HCT116 (cell line): ENCODE measurements at regions not wholly inside any gene's neighbourhood (a gene's known extent, or its start where the extent isn't known, plus 50 kb on each side); places are given as distances from the start of the nearest gene placed in this dataset.

ENCODE experiments used
- ATAC-seq: fragments of 200-7000 bp; cut with Tn5 transposase; 2 replicates; pipeline ENCODE4 v1.9.1; 2020; ENCODE audit warnings: mild to moderate bottlenecking, moderate library complexity
- BruUV-seq: library from RNA; stranded (reverse); fragments of 400-500 nt; replicated peaks from 2 replicates; lab custom pipeline; 2021; lab: Mats Ljungman, UMichigan
- CTCF ChIA-PET: fragments of 300-600 bp; sonication (Branson Sonifier 250); formaldehyde crosslinking; loops from one replicate; lab custom pipeline; 2021; ENCODE audit warnings: antibody characterized with exemption; lab: Charles Lee
- POLR2A ChIA-PET: fragments of 300-600, 350-600 bp; sonication (Branson Sonifier 250); formaldehyde crosslinking; loops from one replicate; lab custom pipeline; 2021; ENCODE audit warnings: antibody characterized with exemption; lab: Charles Lee
- RAD21 ChIA-PET, 2 experiments: fragments of 300-600 bp; sonication (Branson Sonifier 250); formaldehyde crosslinking; loops; one replicate each; lab custom pipeline; 2023; ENCODE audit warnings: low total read pairs in 2 of 2; ENCODE audit not compliant: uncharacterized antibody in 2 of 2, unreplicated experiment in 2 of 2, low non-redundant PET in 1 of 2; lab: Charles Lee
- DNase-seq: peaks from one replicate; pipeline ENCODE4 v3.0.0-alpha.2; 2010; ENCODE audit warnings: low read depth, low spot score
- H2AFZ ChIP-seq: fragments of 200-600 bp; shearing (Covaris generic), sonication (generic); 2 replicates; pipeline ENCODE4 v1.6.1; 2017; ENCODE audit warnings: low read depth, mixed run types, mixed read lengths, antibody characterized with exemption, low read length; ENCODE audit not compliant: poor library complexity, severe bottlenecking
- H3K27ac ChIP-seq: 2 replicates; pipeline ENCODE4 v1.5.1; 2012; ENCODE audit warnings: low read depth, low read length
- H3K27me3 ChIP-seq: fragments of 200-600 bp; sonication (generic); 2 replicates; pipeline ENCODE4 v1.6.1; 2016; ENCODE audit warnings: mixed run types, low read length, mixed read lengths; ENCODE audit not compliant: insufficient read depth
- H3K36me3 ChIP-seq, 2 experiments: fragments of 200-500 bp in 1 of 2; fragments of 200-600 bp in 1 of 2; sonication (Bioruptor generic) in 1 of 2; sonication (generic) in 1 of 2; 2 replicates each; pipeline versions ENCODE4 v1.5.1 to v1.6.1; 2014 to 2016; ENCODE audit warnings: low read length in 2 of 2, inconsistent platforms in 1 of 2, mixed read lengths in 1 of 2, mixed run types in 1 of 2; ENCODE audit not compliant: insufficient read depth in 2 of 2, control insufficient read depth in 1 of 2
- H3K4me1 ChIP-seq, 2 experiments: fragments of 200-600 bp in 1 of 2; sonication (generic) in 1 of 2; 2 replicates each; pipeline versions ENCODE4 v1.5.1 to v1.6.1; 2012 to 2017; ENCODE audit warnings: low read length in 2 of 2, inconsistent platforms in 1 of 2, mild to moderate bottlenecking in 1 of 2, mixed read lengths in 1 of 2, mixed run types in 1 of 2, moderate library complexity in 1 of 2; ENCODE audit not compliant: insufficient read depth in 2 of 2, control insufficient read depth in 1 of 2
- H3K4me2 ChIP-seq: fragments of 200-600 bp; sonication (generic); 2 replicates; pipeline ENCODE4 v1.6.1; 2017; ENCODE audit warnings: mixed run types, low read length, mixed read lengths
- H3K4me3 ChIP-seq, 2 experiments: fragments of 200-600 bp in 1 of 2; sonication (generic) in 1 of 2; replicated peaks in 1 of 2; 2 replicates each; pipeline ENCODE4 v1.5.1; 2011 to 2016; ENCODE audit warnings: low read length in 2 of 2, control low read depth in 1 of 2, low read depth in 1 of 2, mild to moderate bottlenecking in 1 of 2, mixed read lengths in 1 of 2, mixed run types in 1 of 2
- H3K79me2 ChIP-seq: fragments of 200-600 bp; sonication (generic); 2 replicates; pipeline ENCODE4 v1.6.1; 2017; ENCODE audit warnings: mild to moderate bottlenecking, mixed run types, low read length, moderate library complexity, mixed read lengths; ENCODE audit not compliant: insufficient read depth
- H3K9ac ChIP-seq: fragments of 200-600 bp; sonication (generic); 2 replicates; pipeline ENCODE4 v1.6.1; 2016; ENCODE audit warnings: low read length, mixed read lengths
- H3K9me2 ChIP-seq: fragments of 200-600 bp; sonication (generic), shearing (Covaris generic); 2 replicates; pipeline ENCODE4 v1.6.1; 2017; ENCODE audit warnings: mixed run types, mild to moderate bottlenecking, moderate library complexity; ENCODE audit not compliant: insufficient read depth
- H3K9me3 ChIP-seq, 2 experiments: fragments of 200-500 bp in 1 of 2; fragments of 200-600 bp in 1 of 2; sonication (Bioruptor generic) in 1 of 2; sonication (generic) in 1 of 2; 2 replicates each; pipeline ENCODE4 v1.6.1; 2014 to 2017; ENCODE audit warnings: low read length in 2 of 2, mixed read lengths in 2 of 2, inconsistent platforms in 1 of 2, low read depth in 1 of 2, mild to moderate bottlenecking in 1 of 2, mixed run types in 1 of 2, moderate library complexity in 1 of 2; ENCODE audit not compliant: control insufficient read depth in 1 of 2, insufficient read depth in 1 of 2
- H4K20me1 ChIP-seq: fragments of 200-600 bp; sonication (generic), shearing (Covaris generic); 2 replicates; pipeline ENCODE4 v1.6.1; 2017; ENCODE audit warnings: mixed run types, mild to moderate bottlenecking, moderate library complexity; ENCODE audit not compliant: insufficient read depth
- ATF3 ChIP-seq: IDR thresholded peaks from 2 replicates; pipeline ENCODE4 v1.6.1; 2012
- MAX ChIP-seq: IDR thresholded peaks from 2 replicates; pipeline ENCODE4 v1.6.1; 2012
- POLR2A ChIP-seq: IDR thresholded peaks from 2 replicates; pipeline ENCODE4 v1.7.0; 2011; ENCODE audit warnings: borderline replicate concordance; ENCODE audit not compliant: insufficient read depth, insufficient read length; ENCODE audit errors: extremely low read depth
- POLR2AphosphoS5 ChIP-seq: IDR thresholded peaks from 2 replicates; pipeline ENCODE4 v1.6.1; 2011; ENCODE audit warnings: mild to moderate bottlenecking, low read depth, low read length, moderate library complexity
- RAD21 ChIP-seq: IDR thresholded peaks from 2 replicates; pipeline ENCODE4 v1.6.1; 2012; ENCODE audit warnings: low read depth, mild to moderate bottlenecking
- REST ChIP-seq: IDR thresholded peaks from 2 replicates; pipeline ENCODE4 v1.6.1; 2012; ENCODE audit warnings: low read depth
- intact Hi-C: fragments of 100-400 bp; cut with micrococcal nuclease; formaldehyde crosslinking; loops from 2 replicates; pipeline ENCODE4 v1.10.0; 2022

GRCh38 chr9:740221-740620, 101.3 kb upstream of the DMRT1 start:
- intact Hi-C loops, result no loop called here
- no peaks in the 10 kb centered on the region for H4K20me1 ChIP-seq
- no peak overlapping the region for H3K9ac ChIP-seq
- H2AFZ ChIP-seq, result no peak overlapping the region
- H3K4me1 ChIP-seq, result peaks cover 11 to 16% of the 10 kb centered on the region in 2 experiments
- TF ChIP-seq MAX (no peak), POLR2AphosphoS5 (no peak), REST (no peak), POLR2A (no peak), ATF3 (no peak), RAD21 (no peak)
- TF ChIP-seq, all 23 proteins: peak for 0
- Histone ChIP-seq H3K36me3 (peaks cover 3 to 13% of the 10 kb centered on the region in 2 experiments; a peak in 3 of 4 replicates), H3K9me2 (no peaks in the 10 kb centered on the region), H3K27ac (no peak overlapping the region), H3K4me3 (no peak overlapping the region), H3K9me3 (no peaks in the 10 kb centered on the region), H3K27me3 (no peaks in the 10 kb centered on the region), H3K79me2 (no peaks in the 10 kb centered on the region), H3K4me2 (no peak overlapping the region)
- CTCF ChIA-PET, result no interaction called here
- no TSS peak for BruUV-seq
- ATAC-seq, result no peak
- RAD21 ChIA-PET, result no interaction called here
- POLR2A ChIA-PET, result no interaction called here
- no peak for DNase-seq
